Liver (tissue), 3 donors: ENCODE measurements at regions not wholly inside any gene's neighbourhood (a gene's known extent, or its start where the extent isn't known, plus 50 kb on each side); places are given as distances from the start of the nearest gene placed in this dataset.

ENCODE experiments used
- CTCF ChIP-seq: fragments of 150-350 bp; IDR thresholded peaks from 2 replicates; pipeline ENCODE4 v1.5.1; 2017; ENCODE audit warnings: improper control_type of control experiment, low read depth, low read length; ENCODE audit not compliant: missing input control
- JUND ChIP-seq, 2 donors: IDR thresholded peaks; 2 replicates each; pipeline ENCODE4 v1.6.1; 2016; ENCODE audit warnings: antibody characterized with exemption in 2 of 2
- donor health status: healthy.
- donor health status: healthy.

GRCh38 chr22:48758881-48759875 lies 1068.5 kb downstream of the BRD1 start:
- TF ChIP-seq CTCF (no peak), JUND (IDR thresholded peaks at IDR 0.05) (no peak)
